ENCODE measurements at regions not wholly inside any gene's neighbourhood (a gene's known extent, or its start where the extent isn't known, plus 50 kb on each side); places are given as distances from the start of the nearest gene placed in this dataset.

DNA sequence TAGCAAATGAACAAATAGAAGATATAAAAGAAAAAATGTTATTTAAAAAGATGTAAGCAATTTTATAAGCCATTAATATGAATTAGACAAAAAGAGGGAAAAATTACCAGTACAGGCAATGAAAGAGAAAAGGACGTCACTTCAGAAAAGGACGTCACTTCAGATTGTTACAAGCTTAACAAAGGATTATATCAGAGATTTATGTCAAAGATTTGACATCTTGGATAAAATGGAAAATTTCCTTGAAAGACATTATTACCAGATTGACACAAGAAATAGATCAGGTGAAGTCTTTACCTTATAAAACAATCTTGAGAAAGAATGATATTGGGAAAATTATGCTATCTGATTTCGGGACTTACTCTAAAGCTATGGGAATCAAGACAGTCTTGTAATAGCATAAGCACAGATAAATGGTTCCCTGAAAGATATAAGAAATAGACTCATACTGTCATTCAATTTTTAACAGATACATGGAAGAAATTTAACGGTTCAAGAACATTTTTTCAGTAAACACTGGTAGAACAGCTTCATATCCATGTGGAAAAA, 625.4 kb upstream of the EDIL3 start (continued):
- TF ChIP-seq ZNF41 (CRISPR knock-in tag; conservative IDR thresholded peaks at IDR 0.05) = no peak
- no peak for TF ChIP-seq ZNF717 (CRISPR knock-in tag; IDR thresholded peaks at IDR 0.05)
- TF ChIP-seq SMC3 (conservative IDR thresholded peaks at IDR 0.05; ENCODE audit: insufficient read depth, low read depth, low read length) = no peak
- TF ChIP-seq RNF2 (IDR thresholded peaks at IDR 0.05) = no peak
- TF ChIP-seq MTA1 (IDR thresholded peaks at IDR 0.05; ENCODE audit: borderline replicate concordance) = no peak
- TF ChIP-seq ILK (tag; IDR thresholded peaks at IDR 0.05; ENCODE audit: borderline replicate concordance, low read depth) = no peak
- TF ChIP-seq, protein P1, sequence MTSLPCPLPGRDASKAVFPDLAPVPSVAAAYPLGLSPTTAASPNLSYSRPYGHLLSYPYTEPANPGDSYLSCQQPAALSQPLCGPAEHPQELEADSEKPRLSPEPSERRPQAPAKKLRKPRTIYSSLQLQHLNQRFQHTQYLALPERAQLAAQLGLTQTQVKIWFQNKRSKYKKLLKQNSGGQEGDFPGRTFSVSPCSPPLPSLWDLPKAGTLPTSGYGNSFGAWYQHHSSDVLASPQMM (CRISPR knock-in tag; IDR thresholded peaks at IDR 0.05) = no peak

DNA sequence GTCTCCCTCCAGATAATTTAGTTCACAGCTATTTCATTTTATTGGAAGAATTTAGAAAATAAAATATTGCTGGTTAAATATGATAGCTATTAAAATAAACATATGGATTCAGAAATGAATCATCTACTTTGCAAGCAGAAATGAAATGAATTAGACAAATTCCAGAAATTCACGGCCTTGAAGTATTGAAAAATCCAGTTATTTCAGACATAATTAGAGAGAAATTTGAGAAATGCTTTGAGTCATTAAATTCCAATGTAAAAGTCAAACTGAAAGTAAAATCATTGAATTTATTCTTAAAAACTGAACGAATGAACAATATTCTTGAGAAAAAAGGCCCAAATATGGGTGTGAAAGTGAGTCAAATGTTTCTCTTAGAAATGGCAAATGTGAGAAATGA, 632.6 kb upstream of the EDIL3 start:
- Histone ChIP-seq H3K4me2 (ENCODE audit: insufficient read depth, low read length) (no peak overlapping the region), H3K36me3 (ENCODE audit: control insufficient read depth, insufficient read depth, low read length) (no peaks in the 10 kb centered on the region), H3K4me1 (replicated peaks in 1 of 2; ENCODE audit: control insufficient read depth in 2 of 2, insufficient read depth in 2 of 2, low read length in 2 of 2) (no peaks in the 10 kb centered on the region), H4K20me1 (replicated peaks; ENCODE audit: control insufficient read depth, insufficient read depth, low read length) (no peaks in the 10 kb centered on the region), H3K79me2 (ENCODE audit: control insufficient read depth, insufficient read depth, low read length) (no peaks in the 10 kb centered on the region), H3K9me1 (ENCODE audit: control insufficient read depth, insufficient read depth, low read length) (no peaks in the 10 kb centered on the region), H3K27ac (ENCODE audit: extremely low read depth, low read depth, low read length) (no peak overlapping the region), H3K9ac (ENCODE audit: insufficient read depth in 1 of 2, low read depth in 2 of 2, low read length in 2 of 2) (no peak overlapping the region), H3K27me3 (ENCODE audit: control insufficient read depth in 2 of 2, insufficient read depth in 2 of 2, low read length in 2 of 2) (no peaks in the 10 kb centered on the region), H3K9me3 (replicated peaks; ENCODE audit: control insufficient read depth, insufficient read depth, low read depth, low read length) (no peaks in the 10 kb centered on the region), H3K4me3 (no peak overlapping the region), H2AFZ (ENCODE audit: low read depth, low read length) (no peak overlapping the region)
- TF ChIP-seq, protein P2, sequence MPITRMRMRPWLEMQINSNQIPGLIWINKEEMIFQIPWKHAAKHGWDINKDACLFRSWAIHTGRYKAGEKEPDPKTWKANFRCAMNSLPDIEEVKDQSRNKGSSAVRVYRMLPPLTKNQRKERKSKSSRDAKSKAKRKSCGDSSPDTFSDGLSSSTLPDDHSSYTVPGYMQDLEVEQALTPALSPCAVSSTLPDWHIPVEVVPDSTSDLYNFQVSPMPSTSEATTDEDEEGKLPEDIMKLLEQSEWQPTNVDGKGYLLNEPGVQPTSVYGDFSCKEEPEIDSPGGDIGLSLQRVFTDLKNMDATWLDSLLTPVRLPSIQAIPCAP (CRISPR knock-in tag; IDR thresholded peaks at IDR 0.05; ENCODE audit: borderline replicate concordance) = no peak
- TF ChIP-seq ZNF41 (CRISPR knock-in tag; conservative IDR thresholded peaks at IDR 0.05) (no peak), SMAD4 (CRISPR knock-in tag; conservative IDR thresholded peaks at IDR 0.05) (no peak), ELF2 (CRISPR knock-in tag; IDR thresholded peaks at IDR 0.05) (no peak), ETV1 (tag; conservative IDR thresholded peaks at IDR 0.05; ENCODE audit: low read depth) (no peak), ELF4 (CRISPR knock-in tag; IDR thresholded peaks at IDR 0.05) (no peak)
- TF ChIP-seq, protein P3, sequence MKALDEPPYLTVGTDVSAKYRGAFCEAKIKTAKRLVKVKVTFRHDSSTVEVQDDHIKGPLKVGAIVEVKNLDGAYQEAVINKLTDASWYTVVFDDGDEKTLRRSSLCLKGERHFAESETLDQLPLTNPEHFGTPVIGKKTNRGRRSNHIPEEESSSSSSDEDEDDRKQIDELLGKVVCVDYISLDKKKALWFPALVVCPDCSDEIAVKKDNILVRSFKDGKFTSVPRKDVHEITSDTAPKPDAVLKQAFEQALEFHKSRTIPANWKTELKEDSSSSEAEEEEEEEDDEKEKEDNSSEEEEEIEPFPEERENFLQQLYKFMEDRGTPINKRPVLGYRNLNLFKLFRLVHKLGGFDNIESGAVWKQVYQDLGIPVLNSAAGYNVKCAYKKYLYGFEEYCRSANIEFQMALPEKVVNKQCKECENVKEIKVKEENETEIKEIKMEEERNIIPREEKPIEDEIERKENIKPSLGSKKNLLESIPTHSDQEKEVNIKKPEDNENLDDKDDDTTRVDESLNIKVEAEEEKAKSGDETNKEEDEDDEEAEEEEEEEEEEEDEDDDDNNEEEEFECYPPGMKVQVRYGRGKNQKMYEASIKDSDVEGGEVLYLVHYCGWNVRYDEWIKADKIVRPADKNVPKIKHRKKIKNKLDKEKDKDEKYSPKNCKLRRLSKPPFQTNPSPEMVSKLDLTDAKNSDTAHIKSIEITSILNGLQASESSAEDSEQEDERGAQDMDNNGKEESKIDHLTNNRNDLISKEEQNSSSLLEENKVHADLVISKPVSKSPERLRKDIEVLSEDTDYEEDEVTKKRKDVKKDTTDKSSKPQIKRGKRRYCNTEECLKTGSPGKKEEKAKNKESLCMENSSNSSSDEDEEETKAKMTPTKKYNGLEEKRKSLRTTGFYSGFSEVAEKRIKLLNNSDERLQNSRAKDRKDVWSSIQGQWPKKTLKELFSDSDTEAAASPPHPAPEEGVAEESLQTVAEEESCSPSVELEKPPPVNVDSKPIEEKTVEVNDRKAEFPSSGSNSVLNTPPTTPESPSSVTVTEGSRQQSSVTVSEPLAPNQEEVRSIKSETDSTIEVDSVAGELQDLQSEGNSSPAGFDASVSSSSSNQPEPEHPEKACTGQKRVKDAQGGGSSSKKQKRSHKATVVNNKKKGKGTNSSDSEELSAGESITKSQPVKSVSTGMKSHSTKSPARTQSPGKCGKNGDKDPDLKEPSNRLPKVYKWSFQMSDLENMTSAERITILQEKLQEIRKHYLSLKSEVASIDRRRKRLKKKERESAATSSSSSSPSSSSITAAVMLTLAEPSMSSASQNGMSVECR (CRISPR knock-in tag; IDR thresholded peaks at IDR 0.05) = no peak
- in situ Hi-C loops (cut with MboI) = no loop called here
- no TSS peak for BruUV-seq (replicated peaks)
- intact Hi-C loops (cut with micrococcal nuclease) = no loop called here
- DNase-seq (ENCODE audit: extremely low read depth in 1 of 4, low spot score in 3 of 4) = no peak
- no peak for ATAC-seq
- no peak for FAIRE-seq
- ChIA-PET CTCF (ENCODE audit: low intra/inter-chr PET ratio) (no interaction called here), POLR2A (no interaction called here)
- WGBS (ENCODE audit: insufficient coverage, low coverage, missing lambda C conversion rate) = 0% methylated on average over 2 of the region's 2 CpGs
